ENCODE measurements at regions not wholly inside any gene's neighbourhood (a gene's known extent, or its start where the extent isn't known, plus 50 kb on each side); places are given as distances from the start of the nearest gene placed in this dataset.

DNA sequence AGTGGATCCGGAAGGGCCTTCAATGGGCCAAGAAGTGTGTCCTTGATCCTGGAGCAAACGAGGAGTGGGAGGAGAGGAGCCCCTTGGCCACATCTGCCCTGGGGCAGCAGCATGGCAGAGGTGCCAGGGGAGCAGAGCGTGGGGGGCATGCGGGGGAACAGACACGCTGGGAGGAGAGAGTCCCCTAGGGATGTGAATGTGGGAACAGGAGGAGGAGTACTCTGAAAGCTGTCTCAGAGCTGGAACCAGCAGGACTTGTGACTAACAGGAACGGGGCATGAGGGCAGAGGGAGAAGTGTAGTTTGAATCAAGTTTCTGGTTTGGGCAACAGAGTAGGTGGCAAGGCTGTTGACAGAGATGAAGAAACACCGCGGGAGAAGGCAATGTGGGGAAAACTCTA lies 54.5 kb upstream of the SLC35C1 start:
- TF ChIP-seq EZH2 (optimal IDR thresholded peaks at IDR 0.05; ENCODE audit: low read depth, low read length) (no peak), EZH2phosphoT487 (IDR thresholded peaks at IDR 0.05; ENCODE audit: low read length) (no peak)
- TF ChIP-seq, protein P1, sequence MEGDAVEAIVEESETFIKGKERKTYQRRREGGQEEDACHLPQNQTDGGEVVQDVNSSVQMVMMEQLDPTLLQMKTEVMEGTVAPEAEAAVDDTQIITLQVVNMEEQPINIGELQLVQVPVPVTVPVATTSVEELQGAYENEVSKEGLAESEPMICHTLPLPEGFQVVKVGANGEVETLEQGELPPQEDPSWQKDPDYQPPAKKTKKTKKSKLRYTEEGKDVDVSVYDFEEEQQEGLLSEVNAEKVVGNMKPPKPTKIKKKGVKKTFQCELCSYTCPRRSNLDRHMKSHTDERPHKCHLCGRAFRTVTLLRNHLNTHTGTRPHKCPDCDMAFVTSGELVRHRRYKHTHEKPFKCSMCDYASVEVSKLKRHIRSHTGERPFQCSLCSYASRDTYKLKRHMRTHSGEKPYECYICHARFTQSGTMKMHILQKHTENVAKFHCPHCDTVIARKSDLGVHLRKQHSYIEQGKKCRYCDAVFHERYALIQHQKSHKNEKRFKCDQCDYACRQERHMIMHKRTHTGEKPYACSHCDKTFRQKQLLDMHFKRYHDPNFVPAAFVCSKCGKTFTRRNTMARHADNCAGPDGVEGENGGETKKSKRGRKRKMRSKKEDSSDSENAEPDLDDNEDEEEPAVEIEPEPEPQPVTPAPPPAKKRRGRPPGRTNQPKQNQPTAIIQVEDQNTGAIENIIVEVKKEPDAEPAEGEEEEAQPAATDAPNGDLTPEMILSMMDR (IDR thresholded peaks at IDR 0.05; ENCODE audit: low read length), result no peak

Data from MM.1S (cell line).